SU-DHL-6 (cell line): ENCODE measurements at regions not wholly inside any gene's neighbourhood (a gene's known extent, or its start where the extent isn't known, plus 50 kb on each side); places are given as distances from the start of the nearest gene placed in this dataset.

Experiments used
- CTCF ChIP-seq: fragments of 200-600 bp; sonication (generic); IDR thresholded peaks from one replicate; pipeline ENCODE4 v1.5.1; 2017; ENCODE audit warnings: antibody characterized with exemption, mild to moderate bottlenecking, low read length, moderate library complexity; ENCODE audit not compliant: insufficient read depth, poor library complexity, severe bottlenecking
- EZH2phosphoT487 ChIP-seq: fragments of 200-600 bp; sonication (generic), shearing (Covaris generic); conservative IDR thresholded peaks from 2 replicates; pipeline ENCODE4 v1.6.1; 2018; ENCODE audit warnings: mild to moderate bottlenecking, antibody characterized with exemption, low read length, moderate library complexity, mixed read lengths

DNA sequence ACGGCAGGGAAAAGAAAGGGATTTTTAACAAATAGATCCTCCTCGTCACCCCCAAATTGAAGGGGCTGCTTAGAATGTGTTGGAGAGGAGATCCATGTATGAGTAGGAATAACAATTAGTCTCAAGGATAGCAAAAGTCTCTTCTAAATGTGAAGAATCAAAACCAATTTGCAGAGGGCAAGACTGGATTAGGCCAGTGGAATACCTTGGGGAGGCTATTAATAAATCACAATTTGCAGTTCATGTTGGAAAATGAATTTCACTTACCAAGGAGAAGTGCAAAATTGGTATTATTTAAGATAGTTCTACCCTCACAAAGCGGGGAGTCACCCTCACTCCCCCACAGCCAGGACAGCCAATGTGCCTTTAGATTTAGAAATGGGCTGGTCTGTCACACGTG lies 299.8 kb upstream of the SLC30A5 start:
- no peak for TF ChIP-seq CTCF
- TF ChIP-seq EZH2phosphoT487: no peak
